Coronary artery (tissue), 2 donors: ENCODE measurements at regions not wholly inside any gene's neighbourhood (a gene's known extent, or its start where the extent isn't known, plus 50 kb on each side); places are given as distances from the start of the nearest gene placed in this dataset.
"Not testable (repeated sequence)": the region's sequence is repeated elsewhere in the genome, so short reads cannot be mapped to it uniquely, and the experiment has no call there.

ENCODE experiments used
- DNase-seq: peaks from one replicate; pipeline ENCODE4 v3.0.0-alpha.2; 2017; ENCODE audit warnings: low spot score
- H3K27ac ChIP-seq, 2 donors: fragments of 200-600 bp; sonication (generic); one replicate each; pipeline ENCODE4 v1.5.1; 2016 to 2019
- H3K4me3 ChIP-seq: fragments of 200-600 bp; sonication (generic); 2 replicates; pipeline ENCODE4 v1.5.1; 2016; ENCODE audit warnings: mild to moderate bottlenecking, moderate library complexity
- TF ChIP-seq, protein P1 (sequence below): fragments of 200-600 bp; sonication (generic); IDR thresholded peaks from one replicate; pipeline ENCODE4 v1.5.1; 2019; ENCODE audit warnings: antibody characterized with exemption

GRCh38 chr18:14995023-14995422 lies 247.1 kb downstream of the ANKRD30B start:
- H3K27ac ChIP-seq, H3K4me3 ChIP-seq, DNase-seq: not testable (repeated sequence)

GRCh38 chr18:14997357-14997756 lies 249.4 kb downstream of the ANKRD30B start:
- H3K27ac ChIP-seq = no peak overlapping the region
- TF ChIP-seq, protein P1, sequence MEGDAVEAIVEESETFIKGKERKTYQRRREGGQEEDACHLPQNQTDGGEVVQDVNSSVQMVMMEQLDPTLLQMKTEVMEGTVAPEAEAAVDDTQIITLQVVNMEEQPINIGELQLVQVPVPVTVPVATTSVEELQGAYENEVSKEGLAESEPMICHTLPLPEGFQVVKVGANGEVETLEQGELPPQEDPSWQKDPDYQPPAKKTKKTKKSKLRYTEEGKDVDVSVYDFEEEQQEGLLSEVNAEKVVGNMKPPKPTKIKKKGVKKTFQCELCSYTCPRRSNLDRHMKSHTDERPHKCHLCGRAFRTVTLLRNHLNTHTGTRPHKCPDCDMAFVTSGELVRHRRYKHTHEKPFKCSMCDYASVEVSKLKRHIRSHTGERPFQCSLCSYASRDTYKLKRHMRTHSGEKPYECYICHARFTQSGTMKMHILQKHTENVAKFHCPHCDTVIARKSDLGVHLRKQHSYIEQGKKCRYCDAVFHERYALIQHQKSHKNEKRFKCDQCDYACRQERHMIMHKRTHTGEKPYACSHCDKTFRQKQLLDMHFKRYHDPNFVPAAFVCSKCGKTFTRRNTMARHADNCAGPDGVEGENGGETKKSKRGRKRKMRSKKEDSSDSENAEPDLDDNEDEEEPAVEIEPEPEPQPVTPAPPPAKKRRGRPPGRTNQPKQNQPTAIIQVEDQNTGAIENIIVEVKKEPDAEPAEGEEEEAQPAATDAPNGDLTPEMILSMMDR = no peak
- no peak overlapping the region for H3K4me3 ChIP-seq
- no peak for DNase-seq

GRCh38 chr18:14997899-14998298 lies 249.9 kb downstream of the ANKRD30B start:
- not testable (repeated sequence) for DNase-seq, H3K4me3 ChIP-seq, H3K27ac ChIP-seq

- not testable (repeated sequence) for DNase-seq, H3K4me3 ChIP-seq, H3K27ac ChIP-seq
These were observed 250.5 kb downstream of the ANKRD30B start for GRCh38 chr18:14998360-14999042.

DNA sequence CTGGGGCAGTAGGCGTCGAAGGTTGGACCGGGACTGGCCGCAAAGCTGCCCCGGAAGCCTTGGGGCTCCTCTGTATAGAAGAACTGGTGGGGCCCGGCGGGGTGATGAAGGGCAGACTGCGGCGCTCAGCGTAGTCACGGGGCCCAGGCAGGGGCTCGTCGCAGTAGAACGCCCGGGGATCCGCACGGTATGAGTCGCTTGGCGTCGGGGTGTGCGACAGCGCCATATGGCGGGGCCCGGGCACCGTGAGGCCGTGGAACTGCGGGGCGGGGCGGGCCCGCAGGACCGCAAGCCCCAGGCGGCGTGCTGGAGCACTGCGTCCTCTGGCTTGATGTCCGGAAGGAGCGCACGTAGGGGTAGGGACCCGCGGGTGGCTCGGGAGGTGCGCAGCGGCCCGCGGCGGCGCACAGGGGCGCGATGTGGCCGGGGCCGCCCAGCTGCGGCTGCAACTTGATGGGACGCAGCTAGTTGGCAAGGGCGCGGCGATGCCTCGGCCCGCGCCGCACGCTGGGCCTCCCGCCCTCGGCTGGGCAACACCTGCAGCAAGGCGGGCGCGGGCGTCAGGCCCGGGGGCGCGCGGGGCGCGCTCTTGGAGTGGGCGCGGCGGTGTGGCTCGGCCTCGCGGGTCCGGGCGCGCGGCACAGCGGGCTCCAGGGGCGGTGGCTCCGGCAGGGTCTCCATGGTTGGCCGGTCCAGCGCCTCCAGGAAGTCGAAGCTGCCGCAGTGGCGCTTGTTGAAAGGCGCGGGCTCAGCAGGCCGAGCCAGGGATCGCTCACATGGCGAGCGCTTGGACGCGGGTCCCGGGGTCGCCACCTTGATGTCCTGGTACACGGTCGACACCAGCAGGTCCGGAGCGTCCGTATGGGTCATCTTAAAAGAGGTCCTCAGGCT lies 251.4 kb downstream of the ANKRD30B start:
- no peak for DNase-seq
- no peak overlapping the region for H3K27ac ChIP-seq
- TF ChIP-seq, protein P1 = no peak
- no peak overlapping the region for H3K4me3 ChIP-seq

DNA sequence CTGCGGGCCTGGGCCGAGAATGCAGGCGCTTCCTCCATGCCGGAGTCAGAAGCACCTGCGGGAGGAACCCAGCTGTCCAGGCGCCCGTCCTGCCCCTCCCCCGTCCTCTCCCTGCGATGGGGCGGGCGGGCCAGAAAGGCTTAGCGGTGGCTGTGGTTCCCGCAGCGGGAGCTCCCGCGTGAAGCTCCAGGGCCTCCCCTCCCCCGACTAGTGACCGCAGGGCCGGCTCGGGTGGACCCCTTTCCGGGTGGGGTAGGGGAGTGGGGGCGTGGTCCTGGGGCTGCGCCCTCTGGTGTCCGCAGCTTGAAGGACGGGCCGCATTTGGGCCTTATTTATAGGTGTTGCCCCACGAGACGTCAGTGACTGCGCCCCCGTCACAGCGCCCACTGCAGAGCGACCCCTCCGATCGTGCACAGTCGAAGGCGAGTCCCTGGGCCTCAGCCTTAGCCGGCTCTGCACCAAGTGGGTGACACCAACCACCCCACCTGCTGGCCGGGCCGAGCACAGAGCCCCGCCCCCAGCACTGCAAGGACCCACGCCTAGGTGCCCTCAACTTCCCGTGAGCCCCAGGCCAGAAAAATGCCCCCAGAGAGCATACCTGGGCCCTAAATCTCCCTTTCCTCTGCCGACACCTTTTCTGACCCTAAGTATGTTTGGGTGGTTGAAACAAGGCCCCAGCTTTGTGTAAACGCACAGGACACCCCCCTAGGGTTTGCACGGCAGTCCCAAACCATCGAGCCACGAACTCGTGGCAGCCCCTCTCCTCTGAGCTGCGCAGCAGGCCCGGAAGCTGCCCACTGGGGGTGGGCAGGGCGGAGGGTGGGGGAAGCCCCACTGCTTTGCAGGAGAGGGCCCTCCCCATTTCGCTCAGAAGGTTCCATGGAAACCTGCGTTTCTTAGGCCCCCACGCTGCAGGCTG lies 252.4 kb downstream of the ANKRD30B start:
- H3K4me3 ChIP-seq, H3K27ac ChIP-seq, DNase-seq: not testable (repeated sequence)

DNA sequence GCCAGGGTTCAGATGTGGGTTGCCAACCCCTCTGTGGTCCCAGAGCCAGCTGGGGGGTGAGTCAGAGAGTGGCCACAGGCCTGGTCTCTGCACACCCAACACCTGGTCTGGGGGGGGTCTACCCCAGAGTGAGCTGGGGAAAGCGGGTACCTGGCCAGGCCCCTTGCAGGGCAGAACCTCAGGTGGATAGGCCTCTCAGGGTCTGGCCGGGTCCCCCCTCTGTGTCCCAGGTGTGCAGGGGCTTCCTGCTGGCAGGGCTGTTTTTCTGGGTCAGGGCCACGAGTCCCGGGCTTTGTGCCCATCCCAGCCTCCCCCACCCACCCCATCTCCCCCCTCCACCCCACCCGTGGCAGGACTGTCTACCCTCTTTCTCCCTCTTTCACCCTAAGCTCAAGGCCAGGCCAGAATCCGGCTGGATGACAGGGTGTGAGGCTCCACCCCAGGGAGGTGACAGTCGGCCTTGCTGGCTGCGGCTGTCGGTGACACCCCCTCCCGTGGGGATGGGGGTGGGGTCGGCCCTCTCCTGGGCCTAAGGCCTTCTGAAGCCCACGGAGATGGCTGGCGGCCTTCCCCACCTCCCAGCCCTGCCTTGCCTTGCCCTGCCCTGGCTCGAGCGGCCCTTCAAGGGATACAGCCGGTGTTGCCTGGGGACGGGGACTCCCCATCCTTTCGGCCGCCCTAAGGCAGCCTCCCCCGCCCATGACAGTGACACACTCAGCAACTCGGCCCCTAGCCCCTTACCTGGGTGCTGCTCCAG lies 253.2 kb downstream of the ANKRD30B start:
- H3K4me3 ChIP-seq, H3K27ac ChIP-seq, DNase-seq: not testable (repeated sequence)

- not testable (repeated sequence) for H3K27ac ChIP-seq, DNase-seq, H3K4me3 ChIP-seq
These were observed 253.8 kb downstream of the ANKRD30B start for GRCh38 chr18:15001795-15002107.

- DNase-seq, H3K27ac ChIP-seq, H3K4me3 ChIP-seq: not testable (repeated sequence)
These were observed 254.8 kb downstream of the ANKRD30B start for GRCh38 chr18:15002765-15003164.

DNA sequence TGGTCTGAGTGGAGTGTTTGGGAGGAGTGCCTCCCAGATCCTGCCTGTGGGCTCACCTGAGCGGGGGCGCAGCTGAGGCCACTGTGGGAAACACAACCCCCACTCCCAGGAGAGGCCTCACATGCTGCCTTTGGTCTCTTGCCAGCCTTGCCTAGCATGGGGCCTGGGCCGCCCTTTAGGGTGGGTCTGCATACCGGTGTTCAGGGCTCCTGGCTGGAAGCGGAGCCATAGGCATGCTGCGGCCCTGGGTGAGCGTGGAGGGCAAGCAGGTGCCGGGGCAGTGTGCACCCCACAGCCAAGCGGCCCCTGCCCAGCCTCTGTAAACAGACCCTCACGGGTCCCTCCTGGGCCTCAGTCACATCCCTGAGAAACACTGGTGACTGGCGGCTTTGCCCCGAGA lies 255.3 kb downstream of the ANKRD30B start:
- not testable (repeated sequence) for H3K27ac ChIP-seq, DNase-seq, H3K4me3 ChIP-seq

DNA sequence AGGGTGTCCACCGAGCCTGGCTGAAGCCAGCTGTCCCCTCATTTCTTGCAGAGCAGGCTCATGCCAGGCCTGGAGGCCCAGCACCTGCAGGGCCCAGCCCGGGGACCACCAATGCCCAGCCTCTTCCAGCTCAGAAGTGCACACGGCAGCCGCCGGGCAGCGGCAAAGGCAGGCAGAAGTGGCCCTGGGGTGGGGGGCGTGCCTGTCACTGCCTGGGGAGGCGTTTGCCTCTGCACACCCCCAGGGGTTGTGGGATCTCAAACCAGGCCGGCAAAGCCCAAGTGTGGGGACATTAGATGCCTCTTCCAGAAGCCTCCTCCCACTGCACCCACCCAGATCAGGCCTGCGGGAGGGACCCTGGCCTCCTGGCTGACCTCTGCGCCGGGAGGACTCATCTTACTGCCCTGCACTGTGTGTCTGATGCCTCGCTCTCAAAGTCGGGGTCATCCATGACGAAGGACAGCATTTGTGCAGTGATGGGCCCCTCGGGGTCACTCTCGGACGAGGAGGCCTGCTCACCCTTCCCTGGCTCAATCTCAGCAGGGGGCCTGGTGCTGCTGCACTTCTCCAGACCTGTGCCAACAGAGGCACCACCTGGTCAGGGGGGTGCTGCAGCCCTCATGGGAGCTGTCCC lies 255.8 kb downstream of the ANKRD30B start:
- not testable (repeated sequence) for H3K4me3 ChIP-seq, DNase-seq, H3K27ac ChIP-seq

- not testable (repeated sequence) for H3K4me3 ChIP-seq, DNase-seq, H3K27ac ChIP-seq
These were observed 256.4 kb downstream of the ANKRD30B start for GRCh38 chr18:15004270-15004973.
